B cell (primary cell): ENCODE measurements at regions not wholly inside any gene's neighbourhood (a gene's known extent, or its start where the extent isn't known, plus 50 kb on each side); places are given as distances from the start of the nearest gene placed in this dataset.

Source experiments
- ATAC-seq: fragments of 200-7000 bp; cut with Tn5 transposase; one replicate; pipeline ENCODE4 v1.10.0; 2021; ENCODE audit warnings: low read depth, mild to moderate bottlenecking, moderate number of reproducible peaks, moderate library complexity
- CTCF ChIA-PET: fragments of 350-600 bp; sonication (Branson Sonifier 250); formaldehyde crosslinking; loops from one replicate; lab custom pipeline; 2021; ENCODE audit warnings: antibody characterized with exemption, inconsistent platforms; lab: Charles Lee
- POLR2A ChIA-PET: fragments of 350-600 bp; sonication (Branson Sonifier 250); formaldehyde crosslinking; loops from one replicate; lab custom pipeline; 2021; ENCODE audit warnings: antibody characterized with exemption; lab: Charles Lee
- DNase-seq: peaks from one replicate; pipeline ENCODE4 v3.0.0; 2013
- H2AFZ ChIP-seq: 2 replicates; pipeline ENCODE4 v1.6.1; 2012; ENCODE audit warnings: mild to moderate bottlenecking, low read depth, low read length; ENCODE audit not compliant: insufficient read depth, poor library complexity, severe bottlenecking
- H3K27ac ChIP-seq, 2 donors: 1 replicate in 1 of 2; 2 replicates in 1 of 2; pipeline ENCODE4 v1.5.1; 2012 to 2013; ENCODE audit warnings: low read length in 2 of 2, mild to moderate bottlenecking in 2 of 2, moderate library complexity in 1 of 2
- H3K27me3 ChIP-seq, 4 experiments: fragments of 200-600 bp in 1 of 4; sonication (generic) in 1 of 4; replicated peaks in 1 of 4; 1 replicate in 2 of 4; 2 replicates in 2 of 4; pipeline versions ENCODE4 v1.6.1 to v1.7.0; 2013 to 2016; ENCODE audit warnings: low read length in 3 of 4, mild to moderate bottlenecking in 2 of 4, mixed read lengths in 1 of 4, moderate library complexity in 1 of 4; ENCODE audit not compliant: insufficient read depth in 4 of 4, control insufficient read depth in 3 of 4; ENCODE audit errors: control extremely low read depth in 1 of 4
- H3K36me3 ChIP-seq, 2 experiments: replicated peaks in 1 of 2; 1 replicate in 1 of 2; 2 replicates in 1 of 2; pipeline versions ENCODE4 v1.6.1 to v1.7.1; 2013; ENCODE audit warnings: low read length in 1 of 2; ENCODE audit not compliant: insufficient read depth in 2 of 2, control insufficient read depth in 1 of 2; ENCODE audit errors: control extremely low read depth in 1 of 2, extremely low read depth in 1 of 2
- H3K4me1 ChIP-seq, 2 donors: fragments of 200-600 bp in 1 of 2; sonication (generic) in 1 of 2; 1 replicate in 1 of 2; 2 replicates in 1 of 2; pipeline versions ENCODE4 v1.5.1 to v1.6.1; 2013 to 2017; ENCODE audit warnings: low read length in 2 of 2; ENCODE audit not compliant: control insufficient read depth in 2 of 2, insufficient read depth in 2 of 2
- H3K4me2 ChIP-seq: replicated peaks from 2 replicates; pipeline ENCODE3; 2012; ENCODE audit warnings: mild to moderate bottlenecking, low read depth, low read length; ENCODE audit not compliant: poor library complexity, severe bottlenecking
- H3K4me3 ChIP-seq, 5 experiments: fragments of 200-600 bp in 1 of 5; sonication (generic) in 1 of 5; 1 replicate in 3 of 5; 2 replicates in 2 of 5; pipeline versions ENCODE4 v1.5.1 to v1.7.0; 2011 to 2016; ENCODE audit warnings: low read length in 4 of 5, mild to moderate bottlenecking in 4 of 5, low read depth in 2 of 5, control low read depth in 1 of 5, moderate library complexity in 1 of 5; ENCODE audit not compliant: insufficient read depth in 1 of 5; ENCODE audit errors: control extremely low read depth in 1 of 5, extremely low read depth in 1 of 5
- H3K79me2 ChIP-seq: fragments of 200-600 bp; sonication (generic); one replicate; pipeline ENCODE4 v1.6.0; 2016; ENCODE audit warnings: low read length; ENCODE audit not compliant: control insufficient read depth, insufficient read depth
- H3K9ac ChIP-seq: fragments of 200-600 bp; sonication (generic); 2 replicates; pipeline ENCODE4 v1.6.1; 2017; ENCODE audit warnings: mild to moderate bottlenecking, low read length, moderate library complexity
- H3K9me3 ChIP-seq, 3 donors: one replicate each; pipeline versions ENCODE4 v1.6.1 to v1.7.1; 2013; ENCODE audit warnings: low read length in 2 of 3; ENCODE audit not compliant: control insufficient read depth in 2 of 3, insufficient read depth in 1 of 3; ENCODE audit errors: control extremely low read depth in 1 of 3
- H4K20me1 ChIP-seq: 2 replicates; pipeline ENCODE4 v1.6.0; 2012; ENCODE audit warnings: mild to moderate bottlenecking, low read length; ENCODE audit not compliant: insufficient read depth, control insufficient read depth, poor library complexity, severe bottlenecking
- H3K27ac Mint-ChIP-seq: one replicate; pipeline ENCODE4 v1.8.0; 2021; ENCODE audit warnings: mixed read lengths
- H3K27me3 Mint-ChIP-seq: one replicate; pipeline ENCODE4 v1.8.0; 2021; ENCODE audit warnings: mixed read lengths
- H3K4me1 Mint-ChIP-seq: one replicate; pipeline ENCODE4 v1.8.0; 2021; ENCODE audit warnings: mixed read lengths
- H3K4me3 Mint-ChIP-seq: one replicate; pipeline ENCODE4 v1.8.0; 2021; ENCODE audit warnings: mixed read lengths
- H3K9me3 Mint-ChIP-seq: one replicate; pipeline ENCODE4 v1.8.0; 2022; ENCODE audit warnings: mixed read lengths; ENCODE audit not compliant: insufficient read depth
- EZH2 ChIP-seq: IDR thresholded peaks from 2 replicates; pipeline ENCODE4 v1.6.1; 2012; ENCODE audit warnings: borderline replicate concordance, low read depth, mild to moderate bottlenecking, moderate library complexity, low read length; ENCODE audit not compliant: insufficient read depth, poor library complexity, severe bottlenecking
- WGBS: methylation state at CpG from one replicate; pipeline ENCODE4 v1.1.5; 2013; ENCODE audit warnings: missing lambda C conversion rate; ENCODE audit not compliant: insufficient coverage; 5-methylcytosine and 5-hydroxymethylcytosine counted together
- intact Hi-C: fragments of 100-400 bp; cut with micrococcal nuclease; formaldehyde crosslinking; loops from one replicate; pipeline ENCODE4 v1.10.0; 2022
- TF ChIP-seq, protein P1 (sequence below): fragments of 200-600 bp; IDR thresholded peaks from one replicate; pipeline ENCODE4 v1.8.0; 2022; ENCODE audit warnings: antibody characterized with exemption, mild to moderate bottlenecking

GRCh38 chr1:108063703-108064102 is 98.7 kb upstream of the VAV3 start:
- Mint-ChIP-seq H3K27me3 (no peaks in the 10 kb centered on the region), H3K4me3 (no peak overlapping the region), H3K4me1 (peaks cover 6% of the 10 kb centered on the region), H3K27ac (no peak overlapping the region), H3K9me3 (peaks cover 3% of the 10 kb centered on the region)
- intact Hi-C loops = no loop called here
- H4K20me1 ChIP-seq = no peaks in the 10 kb centered on the region
- no peak overlapping the region for H3K27ac ChIP-seq
- no peaks in the 10 kb centered on the region for H3K79me2 ChIP-seq
- POLR2A ChIA-PET = no interaction called here
- no peaks in the 10 kb centered on the region for H3K4me1 ChIP-seq
- ATAC-seq (no peak), DNase-seq (no peak)
- no peaks in the 10 kb centered on the region for H3K27me3 ChIP-seq
- H3K36me3 ChIP-seq = no peaks in the 10 kb centered on the region
- WGBS = 71% methylated on average over 1 of the region's 1 CpG
- no peak overlapping the region for H3K4me3 ChIP-seq
- TF ChIP-seq EZH2 = no peak
- TF ChIP-seq, protein P1, sequence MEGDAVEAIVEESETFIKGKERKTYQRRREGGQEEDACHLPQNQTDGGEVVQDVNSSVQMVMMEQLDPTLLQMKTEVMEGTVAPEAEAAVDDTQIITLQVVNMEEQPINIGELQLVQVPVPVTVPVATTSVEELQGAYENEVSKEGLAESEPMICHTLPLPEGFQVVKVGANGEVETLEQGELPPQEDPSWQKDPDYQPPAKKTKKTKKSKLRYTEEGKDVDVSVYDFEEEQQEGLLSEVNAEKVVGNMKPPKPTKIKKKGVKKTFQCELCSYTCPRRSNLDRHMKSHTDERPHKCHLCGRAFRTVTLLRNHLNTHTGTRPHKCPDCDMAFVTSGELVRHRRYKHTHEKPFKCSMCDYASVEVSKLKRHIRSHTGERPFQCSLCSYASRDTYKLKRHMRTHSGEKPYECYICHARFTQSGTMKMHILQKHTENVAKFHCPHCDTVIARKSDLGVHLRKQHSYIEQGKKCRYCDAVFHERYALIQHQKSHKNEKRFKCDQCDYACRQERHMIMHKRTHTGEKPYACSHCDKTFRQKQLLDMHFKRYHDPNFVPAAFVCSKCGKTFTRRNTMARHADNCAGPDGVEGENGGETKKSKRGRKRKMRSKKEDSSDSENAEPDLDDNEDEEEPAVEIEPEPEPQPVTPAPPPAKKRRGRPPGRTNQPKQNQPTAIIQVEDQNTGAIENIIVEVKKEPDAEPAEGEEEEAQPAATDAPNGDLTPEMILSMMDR = no peak
- no peak overlapping the region for H3K9ac ChIP-seq
- H3K4me2 ChIP-seq = no peak overlapping the region
- CTCF ChIA-PET = no interaction called here
- peaks cover 0 to 12% (median 5%) of the 10 kb centered on the region in 3 donors for H3K9me3 ChIP-seq
- H2AFZ ChIP-seq = no peak overlapping the region

DNA sequence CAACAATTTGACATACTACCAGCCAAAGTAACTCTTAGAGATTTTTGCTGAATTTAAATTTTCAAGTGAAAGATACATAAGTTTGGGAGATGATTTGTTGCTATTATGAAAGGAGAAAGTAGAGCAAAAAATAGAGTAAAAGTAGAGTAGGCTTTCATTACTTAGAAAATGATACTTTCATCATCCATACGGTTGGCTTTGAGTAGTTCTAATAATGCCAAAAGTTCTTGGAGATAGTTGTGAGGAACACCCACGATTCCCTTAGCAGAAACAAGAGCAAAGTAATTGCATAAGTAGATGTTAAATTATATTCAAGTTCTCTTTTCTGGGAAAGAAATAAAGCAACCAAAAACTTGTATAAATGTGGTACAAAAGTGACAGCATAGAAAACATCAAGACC is 95.0 kb upstream of the VAV3 start:
- Mint-ChIP-seq H3K27ac (no peak overlapping the region), H3K4me3 (no peak overlapping the region), H3K9me3 (peaks cover 3% of the 10 kb centered on the region), H3K27me3 (no peaks in the 10 kb centered on the region), H3K4me1 (peaks cover 6% of the 10 kb centered on the region)
- Histone ChIP-seq H3K4me3 (no peak overlapping the region), H3K79me2 (no peaks in the 10 kb centered on the region), H3K27me3 (no peaks in the 10 kb centered on the region), H4K20me1 (no peaks in the 10 kb centered on the region), H3K4me1 (no peaks in the 10 kb centered on the region), H3K4me2 (no peak overlapping the region), H3K36me3 (no peaks in the 10 kb centered on the region), H3K9ac (no peak overlapping the region), H2AFZ (no peak overlapping the region), H3K27ac (no peak overlapping the region), H3K9me3 (peaks cover 0 to 12% (median 5%) of the 10 kb centered on the region in 3 donors)
- intact Hi-C loops = no loop called here
- no CpG with 5 or more reads among the region's 2 CpGs for WGBS
- no peak for ATAC-seq
- CTCF ChIA-PET = no interaction called here
- DNase-seq = no peak
- POLR2A ChIA-PET = no interaction called here
- TF ChIP-seq, protein P1 = no peak
- TF ChIP-seq EZH2 = no peak
